GM19025 (cell line): ENCODE measurements at regions not wholly inside any gene's neighbourhood (a gene's known extent, or its start where the extent isn't known, plus 50 kb on each side); places are given as distances from the start of the nearest gene placed in this dataset.
"Not testable (repeated sequence)": the region's sequence is repeated elsewhere in the genome, so short reads cannot be mapped to it uniquely, and the experiment has no call there.

ENCODE experiments used
- ATAC-seq: cut with Tn5 transposase; IDR thresholded peaks from one replicate; pipeline ENCODE4 v1.9.1; 2021; ENCODE audit warnings: mild to moderate bottlenecking, low read depth, moderate library complexity; ENCODE audit not compliant: unreplicated experiment

GRCh38 chr4:77496457-77496856 lies 109.2 kb upstream of the CXCL13 start:
- ATAC-seq, result no peak

- ATAC-seq, result no peak
These were observed 104.8 kb upstream of the CXCL13 start for GRCh38 chr4:77500801-77501200.

- ATAC-seq, result no peak
These were observed 104.4 kb upstream of the CXCL13 start for GRCh38 chr4:77501240-77501639.

- no peak for ATAC-seq
These were observed 103.8 kb upstream of the CXCL13 start for GRCh38 chr4:77501851-77502250.

- no peak for ATAC-seq
These were observed 101.2 kb upstream of the CXCL13 start for GRCh38 chr4:77504407-77504806.

GRCh38 chr4:77505275-77505957 lies 100.2 kb upstream of the CXCL13 start:
- ATAC-seq, result no peak

- ATAC-seq, result no peak
These were observed 99.7 kb upstream of the CXCL13 start for GRCh38 chr4:77505958-77506319.

GRCh38 chr4:77510367-77510766 lies 95.3 kb upstream of the CXCL13 start:
- ATAC-seq, result no peak

GRCh38 chr4:77525538-77525937 lies 80.1 kb upstream of the CXCL13 start:
- no peak for ATAC-seq

GRCh38 chr4:77527900-77528299 lies 77.7 kb upstream of the CXCL13 start:
- not testable (repeated sequence) for ATAC-seq

- ATAC-seq, result no peak
These were observed 67.5 kb upstream of the CXCL13 start for GRCh38 chr4:77538144-77538543.

GRCh38 chr4:77538574-77539157 lies 67.0 kb upstream of the CXCL13 start:
- no peak for ATAC-seq
